ENCODE measurements at regions not wholly inside any gene's neighbourhood (a gene's known extent, or its start where the extent isn't known, plus 50 kb on each side); places are given as distances from the start of the nearest gene placed in this dataset.
"Not testable (repeated sequence)": the region's sequence is repeated elsewhere in the genome, so short reads cannot be mapped to it uniquely, and the experiment has no call there.

GRCh38 chr10:36002445-36002844 lies 360.3 kb upstream of the FZD8 start:
- no peak overlapping the region for H3K4me3 ChIP-seq (ENCODE audit: low read depth, low read length)
- no peak for DNase-seq (ENCODE audit: low read depth)
- TF ChIP-seq CTCF (IDR thresholded peaks at IDR 0.05; ENCODE audit: low read depth, low read length, missing control alignments), result no peak

- DNase-seq (ENCODE audit: low read depth), result not testable (repeated sequence)
Observed at GRCh38 chr10:36000754-36001153, 358.7 kb upstream of the FZD8 start.

GRCh38 chr10:35998026-35998425 lies 355.9 kb upstream of the FZD8 start:
- TF ChIP-seq CTCF (IDR thresholded peaks at IDR 0.05; ENCODE audit: low read depth, low read length, missing control alignments), result no peak
- DNase-seq (ENCODE audit: low read depth), result no peak
- H3K4me3 ChIP-seq (ENCODE audit: low read depth, low read length), result no peak overlapping the region

More at GRCh38 chr10:36000754-36001153, 358.7 kb upstream of the FZD8 start:
- not testable (repeated sequence) for H3K4me3 ChIP-seq (ENCODE audit: low read depth, low read length)

- no peak overlapping the region for H3K4me3 ChIP-seq (ENCODE audit: low read depth, low read length)
- no peak for TF ChIP-seq CTCF (IDR thresholded peaks at IDR 0.05; ENCODE audit: low read depth, low read length, missing control alignments)
- no peak for DNase-seq (ENCODE audit: low read depth)
Observed at GRCh38 chr10:35995485-35995884, 353.4 kb upstream of the FZD8 start.

GRCh38 chr10:35993591-35994515 lies 351.8 kb upstream of the FZD8 start:
- H3K4me3 ChIP-seq (ENCODE audit: low read depth, low read length), result no peak overlapping the region
- DNase-seq (ENCODE audit: low read depth), result no peak
- TF ChIP-seq CTCF (IDR thresholded peaks at IDR 0.05; ENCODE audit: low read depth, low read length, missing control alignments), result no peak

- no peak for DNase-seq (ENCODE audit: low read depth)
- no peak overlapping the region for H3K4me3 ChIP-seq (ENCODE audit: low read depth, low read length)
- TF ChIP-seq CTCF (IDR thresholded peaks at IDR 0.05; ENCODE audit: low read depth, low read length, missing control alignments), result no peak
Observed at GRCh38 chr10:35992107-35992506, 350.0 kb upstream of the FZD8 start.

GRCh38 chr10:35986756-35987502 lies 344.8 kb upstream of the FZD8 start:
- no peak for DNase-seq (ENCODE audit: low read depth)
- no peak for TF ChIP-seq CTCF (IDR thresholded peaks at IDR 0.05; ENCODE audit: low read depth, low read length, missing control alignments)
- H3K4me3 ChIP-seq (ENCODE audit: low read depth, low read length), result no peak overlapping the region
